Panc1 (cell line): ENCODE measurements at regions not wholly inside any gene's neighbourhood (a gene's known extent, or its start where the extent isn't known, plus 50 kb on each side); places are given as distances from the start of the nearest gene placed in this dataset.

ENCODE experiments used
- ATAC-seq: fragments of 200-7000 bp; cut with Tn5 transposase; 2 replicates; pipeline ENCODE4 v1.9.1; 2020; ENCODE audit warnings: mild to moderate bottlenecking, moderate library complexity
- BruUV-seq: library from RNA; stranded (reverse); fragments of 400-500 nt; replicated peaks from 2 replicates; lab custom pipeline; 2021; lab: Mats Ljungman, UMichigan
- CTCF ChIA-PET: fragments of 300-600 bp; sonication (Branson Sonifier 250); formaldehyde crosslinking; loops from one replicate; lab custom pipeline; 2022; ENCODE audit warnings: antibody characterized with exemption; lab: Charles Lee
- POLR2A ChIA-PET: fragments of 300-600 bp; sonication (Branson Sonifier 250); formaldehyde crosslinking; loops from one replicate; lab custom pipeline; 2022; ENCODE audit warnings: antibody characterized with exemption; lab: Charles Lee
- DNase-seq: peaks from one replicate; pipeline ENCODE4 v3.0.0-alpha.2; 2010; ENCODE audit warnings: low read depth, low spot score
- H3K27ac ChIP-seq: 2 replicates; pipeline ENCODE4 v1.5.1; 2011; ENCODE audit warnings: mild to moderate bottlenecking, low read length, inconsistent platforms
- H3K27me3 ChIP-seq: fragments of 200-500 bp; sonication (Bioruptor generic); 2 replicates; pipeline ENCODE4 v1.6.0; 2014; ENCODE audit warnings: low read length, inconsistent platforms; ENCODE audit not compliant: control insufficient read depth, insufficient read depth
- H3K36me3 ChIP-seq: fragments of 200-500 bp; sonication (Bioruptor generic); 2 replicates; pipeline ENCODE4 v1.5.1; 2014; ENCODE audit warnings: inconsistent platforms, mild to moderate bottlenecking, low read length, moderate library complexity; ENCODE audit not compliant: control insufficient read depth, insufficient read depth
- H3K4me1 ChIP-seq: 2 replicates; pipeline ENCODE4 v1.5.1; 2011; ENCODE audit warnings: inconsistent platforms, mild to moderate bottlenecking, low read length, moderate library complexity; ENCODE audit not compliant: control insufficient read depth, insufficient read depth
- H3K4me3 ChIP-seq, 2 experiments: 2 replicates each; pipeline ENCODE4 v1.5.1; 2011 to 2012; ENCODE audit warnings: low read depth in 2 of 2, low read length in 2 of 2, mild to moderate bottlenecking in 2 of 2, inconsistent platforms in 1 of 2, moderate library complexity in 1 of 2
- H3K9me3 ChIP-seq: fragments of 200-500 bp; sonication (Bioruptor generic); 2 replicates; pipeline ENCODE4 v1.5.1; 2014; ENCODE audit warnings: low read depth, mild to moderate bottlenecking, inconsistent platforms, low read length, moderate library complexity; ENCODE audit not compliant: control insufficient read depth, insufficient read depth
- POLR2AphosphoS5 ChIP-seq: IDR thresholded peaks from 2 replicates; pipeline ENCODE4 v1.6.1; 2012; ENCODE audit warnings: mild to moderate bottlenecking, low read depth, low read length, moderate library complexity
- SIN3A ChIP-seq: IDR thresholded peaks from 2 replicates; pipeline ENCODE4 v1.6.1; 2012; ENCODE audit warnings: low read depth, mild to moderate bottlenecking, low read length, moderate library complexity, borderline replicate concordance; ENCODE audit not compliant: insufficient read depth
- TCF7L2 ChIP-seq: IDR thresholded peaks from 2 replicates; pipeline ENCODE4 v1.6.1; 2011; ENCODE audit warnings: mild to moderate bottlenecking, low read depth, low read length, inconsistent platforms
- in situ Hi-C: cut with HindIII; loops from 2 replicates; pipeline ENCODE4 v1.10.0; 2016; ENCODE audit warnings: low sequenced_read_pairs, low pct_unique_long_range_greater_than_20kb
- intact Hi-C: fragments of 100-400 bp; cut with micrococcal nuclease; formaldehyde crosslinking; loops from one replicate; pipeline ENCODE4 v1.10.0; 2022; ENCODE audit not compliant: unreplicated experiment
- TF ChIP-seq, protein P1 (sequence below): fragments of 450-650 bp; IDR thresholded peaks from 2 replicates; pipeline ENCODE4 v1.5.1; 2017; ENCODE audit warnings: mild to moderate bottlenecking
- TF ChIP-seq, protein P2 (sequence below), 2 experiments: IDR thresholded peaks; 2 replicates each; pipeline ENCODE4 v1.6.1; 2011 to 2012; ENCODE audit warnings: low read depth in 2 of 2, control low read depth in 1 of 2, low read length in 1 of 2, mild to moderate bottlenecking in 1 of 2, moderate library complexity in 1 of 2; ENCODE audit not compliant: insufficient read depth in 1 of 2

DNA sequence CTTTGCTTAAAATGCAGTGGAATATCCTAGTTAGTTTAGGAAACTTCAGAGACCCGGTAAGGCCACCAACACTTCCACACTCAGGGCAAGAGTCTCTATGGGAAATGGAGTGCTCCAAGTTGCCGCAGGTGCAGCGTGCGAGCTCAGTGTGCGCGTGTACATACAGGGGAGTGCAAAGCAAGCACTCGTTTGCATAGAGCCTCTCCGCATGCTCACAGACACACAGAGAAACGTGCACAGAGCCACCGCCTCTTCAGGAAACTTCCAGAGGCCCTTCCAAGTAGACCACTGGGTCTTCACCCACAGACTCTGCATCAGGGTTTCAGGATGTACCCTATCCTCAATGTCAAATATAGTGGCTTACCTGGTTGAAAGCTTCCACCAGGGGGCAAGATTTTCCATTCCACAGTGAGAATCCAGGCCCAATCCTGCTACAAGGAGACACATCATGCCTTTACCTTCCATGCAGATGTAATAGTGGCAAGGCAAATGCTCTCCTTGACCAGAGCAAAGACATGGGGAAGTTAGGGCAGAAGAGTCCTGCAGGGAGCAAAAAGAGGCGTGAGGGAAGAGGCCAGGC, 513.0 kb upstream of the MYT1L start:
- ATAC-seq (peak; percentile 53; the same call in 1 of the 2 replicates), DNase-seq (no peak)
- intact Hi-C loops = no loop called here
- no peaks in the 10 kb centered on the region for H3K4me1 ChIP-seq
- no TSS peak for BruUV-seq
- ChIA-PET CTCF (no interaction called here), POLR2A (no interaction called here)
- no peak overlapping the region for H3K4me3 ChIP-seq
- in situ Hi-C loops = no loop called here
- H3K36me3 ChIP-seq = no peaks in the 10 kb centered on the region
- TF ChIP-seq, protein P1, sequence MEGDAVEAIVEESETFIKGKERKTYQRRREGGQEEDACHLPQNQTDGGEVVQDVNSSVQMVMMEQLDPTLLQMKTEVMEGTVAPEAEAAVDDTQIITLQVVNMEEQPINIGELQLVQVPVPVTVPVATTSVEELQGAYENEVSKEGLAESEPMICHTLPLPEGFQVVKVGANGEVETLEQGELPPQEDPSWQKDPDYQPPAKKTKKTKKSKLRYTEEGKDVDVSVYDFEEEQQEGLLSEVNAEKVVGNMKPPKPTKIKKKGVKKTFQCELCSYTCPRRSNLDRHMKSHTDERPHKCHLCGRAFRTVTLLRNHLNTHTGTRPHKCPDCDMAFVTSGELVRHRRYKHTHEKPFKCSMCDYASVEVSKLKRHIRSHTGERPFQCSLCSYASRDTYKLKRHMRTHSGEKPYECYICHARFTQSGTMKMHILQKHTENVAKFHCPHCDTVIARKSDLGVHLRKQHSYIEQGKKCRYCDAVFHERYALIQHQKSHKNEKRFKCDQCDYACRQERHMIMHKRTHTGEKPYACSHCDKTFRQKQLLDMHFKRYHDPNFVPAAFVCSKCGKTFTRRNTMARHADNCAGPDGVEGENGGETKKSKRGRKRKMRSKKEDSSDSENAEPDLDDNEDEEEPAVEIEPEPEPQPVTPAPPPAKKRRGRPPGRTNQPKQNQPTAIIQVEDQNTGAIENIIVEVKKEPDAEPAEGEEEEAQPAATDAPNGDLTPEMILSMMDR = no peak; the same call in 1 of the 2 replicates
- TF ChIP-seq SIN3A = no peak
- TF ChIP-seq, protein P2, sequence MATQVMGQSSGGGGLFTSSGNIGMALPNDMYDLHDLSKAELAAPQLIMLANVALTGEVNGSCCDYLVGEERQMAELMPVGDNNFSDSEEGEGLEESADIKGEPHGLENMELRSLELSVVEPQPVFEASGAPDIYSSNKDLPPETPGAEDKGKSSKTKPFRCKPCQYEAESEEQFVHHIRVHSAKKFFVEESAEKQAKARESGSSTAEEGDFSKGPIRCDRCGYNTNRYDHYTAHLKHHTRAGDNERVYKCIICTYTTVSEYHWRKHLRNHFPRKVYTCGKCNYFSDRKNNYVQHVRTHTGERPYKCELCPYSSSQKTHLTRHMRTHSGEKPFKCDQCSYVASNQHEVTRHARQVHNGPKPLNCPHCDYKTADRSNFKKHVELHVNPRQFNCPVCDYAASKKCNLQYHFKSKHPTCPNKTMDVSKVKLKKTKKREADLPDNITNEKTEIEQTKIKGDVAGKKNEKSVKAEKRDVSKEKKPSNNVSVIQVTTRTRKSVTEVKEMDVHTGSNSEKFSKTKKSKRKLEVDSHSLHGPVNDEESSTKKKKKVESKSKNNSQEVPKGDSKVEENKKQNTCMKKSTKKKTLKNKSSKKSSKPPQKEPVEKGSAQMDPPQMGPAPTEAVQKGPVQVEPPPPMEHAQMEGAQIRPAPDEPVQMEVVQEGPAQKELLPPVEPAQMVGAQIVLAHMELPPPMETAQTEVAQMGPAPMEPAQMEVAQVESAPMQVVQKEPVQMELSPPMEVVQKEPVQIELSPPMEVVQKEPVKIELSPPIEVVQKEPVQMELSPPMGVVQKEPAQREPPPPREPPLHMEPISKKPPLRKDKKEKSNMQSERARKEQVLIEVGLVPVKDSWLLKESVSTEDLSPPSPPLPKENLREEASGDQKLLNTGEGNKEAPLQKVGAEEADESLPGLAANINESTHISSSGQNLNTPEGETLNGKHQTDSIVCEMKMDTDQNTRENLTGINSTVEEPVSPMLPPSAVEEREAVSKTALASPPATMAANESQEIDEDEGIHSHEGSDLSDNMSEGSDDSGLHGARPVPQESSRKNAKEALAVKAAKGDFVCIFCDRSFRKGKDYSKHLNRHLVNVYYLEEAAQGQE (IDR thresholded peaks at IDR 0.05; ENCODE audit: insufficient read depth in 1 of 2, low read depth in 2 of 2, low read length in 1 of 2) = no peak
- TF ChIP-seq TCF7L2 = no peak
- TF ChIP-seq POLR2AphosphoS5 = no peak
- no peaks in the 10 kb centered on the region for H3K9me3 ChIP-seq
- H3K27me3 ChIP-seq = peaks cover 7% of the 10 kb centered on the region; the same call in 1 of the 2 replicates
- H3K27ac ChIP-seq = no peak overlapping the region

DNA sequence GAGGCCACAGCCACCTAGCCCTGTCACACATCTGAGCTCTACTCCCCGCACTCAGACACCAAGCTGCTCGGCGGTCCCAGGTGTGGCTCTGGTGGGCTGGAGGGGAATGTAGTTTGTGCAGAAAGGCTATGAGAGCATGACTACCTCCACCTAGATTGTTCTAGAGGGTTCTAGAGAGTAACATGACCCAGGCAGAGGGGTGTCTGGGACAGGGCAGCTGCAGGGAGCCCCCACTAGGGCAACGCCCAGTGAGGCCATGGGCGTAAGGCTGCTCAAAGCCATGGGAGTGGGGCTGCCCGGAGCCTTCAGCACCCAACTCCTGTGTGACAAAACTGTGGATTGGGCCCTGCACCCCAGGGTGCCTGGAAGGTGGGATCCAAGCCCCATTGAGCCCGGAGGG, 511.4 kb upstream of the MYT1L start:
- no TSS peak for BruUV-seq
- Histone ChIP-seq H3K36me3 (no peaks in the 10 kb centered on the region), H3K9me3 (no peaks in the 10 kb centered on the region), H3K4me3 (no peak overlapping the region), H3K4me1 (no peaks in the 10 kb centered on the region), H3K27me3 (peaks cover 7% of the 10 kb centered on the region; the same call in 1 of the 2 replicates), H3K27ac (no peak overlapping the region)
- no peak for DNase-seq
- intact Hi-C loops = no loop called here
- in situ Hi-C loops = no loop called here
- CTCF ChIA-PET = no interaction called here
- no peak for ATAC-seq
- TF ChIP-seq TCF7L2 (no peak), POLR2AphosphoS5 (no peak), SIN3A (no peak)
- TF ChIP-seq, protein P2 (IDR thresholded peaks at IDR 0.05; ENCODE audit: insufficient read depth in 1 of 2, low read depth in 2 of 2, low read length in 1 of 2) = no peak
- TF ChIP-seq, protein P1 = no peak
- POLR2A ChIA-PET = no interaction called here
